A549 (cell line): ENCODE measurements at regions not wholly inside any gene's neighbourhood (a gene's known extent, or its start where the extent isn't known, plus 50 kb on each side); places are given as distances from the start of the nearest gene placed in this dataset.

ENCODE experiments used
- ATAC-seq, 2 experiments: fragments of 200-7000 bp in 1 of 2; fragments of >200 bp in 1 of 2; cut with Nextera tagmentation in 1 of 2; cut with Tn5 transposase in 1 of 2; 3 replicates each; pipeline versions ENCODE4 v1.8.0 to v1.9.1; 2018 to 2020; ENCODE audit warnings: mild to moderate bottlenecking in 1 of 2, moderate library complexity in 1 of 2
- CTCF ChIA-PET: fragments of 300-600 bp; sonication (Branson Sonifier 250); formaldehyde crosslinking; extraction: SDS; loops from one replicate; lab custom pipeline; 2021; ENCODE audit warnings: antibody characterized with exemption, inconsistent platforms; lab: Yijun Ruan, JAX
- POLR2A ChIA-PET: fragments of 350-600 bp; formaldehyde crosslinking; extraction: SDS; loops from one replicate; lab custom pipeline; 2021; ENCODE audit warnings: antibody characterized with exemption, inconsistent platforms; lab: Yijun Ruan, JAX
- DNase-seq, 2 experiments: peaks; one replicate each; pipeline versions ENCODE4 v3.0.0 to v3.0.0-alpha.2; 2011 to 2016; ENCODE audit warnings: low read depth in 1 of 2, low spot score in 1 of 2
- FAIRE-seq: peaks from 2 replicates; lab custom pipeline; 2011; peaks lifted over from hg19 to GRCh38; lab: Jason Lieb, UNC
- H3K27ac ChIP-seq, 2 experiments: fragments of >200 bp; sonication (Bioruptor Twin); formaldehyde crosslinking; 3 replicates each; pipeline ENCODE4 v1.5.1; 2016 to 2017
- H3K4me1 ChIP-seq: fragments of >200 bp; sonication (Bioruptor Twin); formaldehyde crosslinking; 3 replicates; pipeline ENCODE4 v1.6.1; 2016
- H3K4me2 ChIP-seq: fragments of >200 bp; sonication (Bioruptor Twin); formaldehyde crosslinking; 3 replicates; pipeline ENCODE4 v1.6.1; 2016
- H3K4me3 ChIP-seq: fragments of >200 bp; sonication (Bioruptor Twin); formaldehyde crosslinking; 3 replicates; pipeline ENCODE4 v1.5.1; 2016
- H3K9me3 ChIP-seq: fragments of >200 bp; sonication (Bioruptor Twin); formaldehyde crosslinking; 3 replicates; pipeline ENCODE4 v1.6.1; 2016
- ATOH8 ChIP-seq: fragments of 250-450 bp; sonication (Bioruptor Pico); IDR thresholded peaks from 2 replicates; pipeline ENCODE4 v1.5.0; 2020; ENCODE audit warnings: low read depth, mild to moderate bottlenecking, moderate library complexity
- BCL3 ChIP-seq: fragments of >200 bp; sonication (Bioruptor Twin); formaldehyde crosslinking; IDR thresholded peaks from 3 replicates; pipeline ENCODE4 v1.6.1; 2016
- BHLHE40 ChIP-seq: IDR thresholded peaks from 2 replicates; pipeline ENCODE4 v1.6.1; 2012; ENCODE audit warnings: low read depth, low read length, inconsistent platforms
- CBX8 ChIP-seq: fragments of 200-600 bp; sonication (generic); IDR thresholded peaks from 2 replicates; pipeline ENCODE4 v1.6.1; 2016
- CHD2 ChIP-seq: fragments of 150-350 bp; IDR thresholded peaks from 2 replicates; pipeline ENCODE4 v1.6.1; 2014; ENCODE audit warnings: low read length; ENCODE audit not compliant: partially characterized antibody
- CHD4 ChIP-seq: fragments of 200-600 bp; sonication (generic); IDR thresholded peaks from 2 replicates; pipeline ENCODE4 v1.6.1; 2016; ENCODE audit warnings: antibody characterized with exemption, mild to moderate bottlenecking, borderline replicate concordance
- EHMT2 ChIP-seq: fragments of 200-600 bp; sonication (generic); IDR thresholded peaks from 2 replicates; pipeline ENCODE4 v1.6.1; 2016; ENCODE audit warnings: antibody characterized with exemption, low read depth, mild to moderate bottlenecking, moderate library complexity
- EP300 ChIP-seq, 2 experiments: fragments of >200 bp; sonication (Bioruptor Twin); formaldehyde crosslinking; IDR thresholded peaks; 2 replicates in 1 of 2; 3 replicates in 1 of 2; pipeline ENCODE4 v1.6.1; 2016 to 2017
- GATA3 ChIP-seq: IDR thresholded peaks from 2 replicates; pipeline ENCODE4 v1.6.1; 2012; ENCODE audit warnings: borderline replicate concordance
- HMGXB4 ChIP-seq: fragments of 250-450 bp; sonication (Bioruptor Pico); IDR thresholded peaks from 2 replicates; pipeline ENCODE4 v1.5.0; 2021; ENCODE audit warnings: mild to moderate bottlenecking, moderate library complexity, borderline replicate concordance
- HOXB13 ChIP-seq: fragments of 250-450 bp; sonication (Bioruptor Pico); IDR thresholded peaks from 2 replicates; pipeline ENCODE4 v1.5.0; 2020; ENCODE audit warnings: low read depth, mild to moderate bottlenecking, moderate library complexity
- JUN ChIP-seq, 2 experiments: fragments of >200 bp; sonication (Bioruptor Twin); formaldehyde crosslinking; IDR thresholded peaks; 2 replicates in 1 of 2; 3 replicates in 1 of 2; pipeline ENCODE4 v1.6.1; 2016 to 2017
- MAFK ChIP-seq: fragments of 450-650 bp; IDR thresholded peaks from 2 replicates; pipeline ENCODE4 v1.6.1; 2014; ENCODE audit not compliant: partially characterized antibody
- MAX ChIP-seq: IDR thresholded peaks from 2 replicates; pipeline ENCODE4 v1.6.1; 2012
- MYC ChIP-seq: IDR thresholded peaks from 2 replicates; pipeline ENCODE4 v1.6.1; 2012; ENCODE audit warnings: mild to moderate bottlenecking, inconsistent platforms, low read length, improper control_type of control experiment, borderline replicate concordance
- NPAS2 ChIP-seq: fragments of 250-450 bp; sonication (Bioruptor Pico); IDR thresholded peaks from 2 replicates; pipeline ENCODE4 v1.8.0; 2022; ENCODE audit warnings: mild to moderate bottlenecking, moderate library complexity, borderline replicate concordance
- POLR2AphosphoS2 ChIP-seq: conservative IDR thresholded peaks from 2 replicates; pipeline ENCODE4 v1.6.1; 2012; ENCODE audit warnings: low read length, improper control_type of control experiment, inconsistent platforms
- RCOR1 ChIP-seq: fragments of 150-350 bp; IDR thresholded peaks from 2 replicates; pipeline ENCODE4 v1.6.1; 2014; ENCODE audit warnings: antibody characterized with exemption, low read length, low read depth
- REST ChIP-seq: fragments of 200-600 bp; sonication (generic); IDR thresholded peaks from 2 replicates; pipeline ENCODE4 v1.6.1; 2016; ENCODE audit warnings: antibody characterized with exemption, mild to moderate bottlenecking, moderate library complexity
- RFX5 ChIP-seq: fragments of 450-650 bp; IDR thresholded peaks from 2 replicates; pipeline ENCODE4 v1.7.1; 2014; ENCODE audit warnings: antibody characterized with exemption, mild to moderate bottlenecking, moderate library complexity
- RNF2 ChIP-seq: fragments of 200-600 bp; sonication (generic); IDR thresholded peaks from 2 replicates; pipeline ENCODE4 v1.6.1; 2016; ENCODE audit warnings: low read depth, mild to moderate bottlenecking, antibody characterized with exemption, moderate library complexity, borderline replicate concordance
- TFCP2L1 ChIP-seq: fragments of 250-450 bp; sonication (Bioruptor Pico); IDR thresholded peaks from 2 replicates; pipeline ENCODE4 v1.5.0; 2021; ENCODE audit warnings: mild to moderate bottlenecking
- TP53 ChIP-seq: fragments of 250-450 bp; sonication (Bioruptor Pico); IDR thresholded peaks from 2 replicates; pipeline ENCODE4 v1.5.0; 2021; ENCODE audit warnings: mild to moderate bottlenecking, moderate library complexity
- USF2 ChIP-seq: fragments of 450-650 bp; IDR thresholded peaks from 2 replicates; pipeline ENCODE4 v1.6.1; 2014; ENCODE audit warnings: antibody characterized with exemption
- ZC3H11A ChIP-seq: fragments of 450-650 bp; IDR thresholded peaks from 2 replicates; pipeline ENCODE4 v1.6.1; 2014; ENCODE audit warnings: antibody characterized with exemption, mild to moderate bottlenecking
- ZNF302 ChIP-seq: fragments of 250-450 bp; sonication (Bioruptor Pico); IDR thresholded peaks from 2 replicates; pipeline ENCODE4 v1.9.0; 2021; ENCODE audit warnings: inconsistent platforms, mild to moderate bottlenecking, moderate library complexity
- ZSCAN20 ChIP-seq: fragments of 250-450 bp; sonication (Bioruptor Pico); IDR thresholded peaks from 2 replicates; pipeline ENCODE4 v1.8.0; 2022; ENCODE audit warnings: mild to moderate bottlenecking, moderate library complexity
- WGBS: methylation state at CpG from one replicate; pipeline ENCODE4 v1.1.6; 2017; ENCODE audit errors: missing lambda C conversion rate; 5-methylcytosine and 5-hydroxymethylcytosine counted together

- Histone ChIP-seq H3K9me3 (no peaks in the 10 kb centered on the region), H3K4me3 (no peak overlapping the region), H3K4me2 (no peak overlapping the region), H3K4me1 (no peaks in the 10 kb centered on the region), H3K27ac (no peak overlapping the region)
- TF ChIP-seq ZC3H11A (no peak), MYC (no peak), EP300 (IDR thresholded peaks at IDR 0.05) (no peak), ZNF302 (no peak), CHD2 (no peak), GATA3 (no peak), POLR2AphosphoS2 (no peak), ATOH8 (no peak), EHMT2 (no peak), HMGXB4 (CRISPR knock-in tag) (no peak), USF2 (no peak), HOXB13 (CRISPR knock-in tag) (no peak), MAFK (no peak), NPAS2 (CRISPR knock-in tag) (no peak), TP53 (CRISPR knock-in tag) (no peak)
- POLR2A ChIA-PET: no interaction called here
- ATAC-seq: no peak
- WGBS: 75% methylated on average over 2 of the region's 2 CpGs
- CTCF ChIA-PET: interaction anchor here (1.3 kb wide), 1 partner anchor 14 kb away, joined by 3 read pairs; no protein-coding TSS in a partner anchor
- no peak for DNase-seq
- no peak for FAIRE-seq
These were observed 126.5 kb downstream of the TMEM30B start for GRCh38 chr14:61154641-61155040.

GRCh38 chr14:61153914-61154545 is 127.1 kb downstream of the TMEM30B start:
- Histone ChIP-seq H3K4me1 (no peaks in the 10 kb centered on the region), H3K4me2 (no peak overlapping the region), H3K9me3 (no peaks in the 10 kb centered on the region)
- WGBS: 85% methylated on average over 8 of the region's 8 CpGs
- ATAC-seq: no peak
- ChIA-PET POLR2A (no interaction called here), CTCF (interaction anchor here (0.6 to 1.7 kb wide), 4 partner anchors 14 to 82 kb away, joined by 3 to 5 read pairs (median 3); no protein-coding TSS in a partner anchor)
- FAIRE-seq: no peak
- no peak for DNase-seq
- TF ChIP-seq CBX8 (no peak), JUN (IDR thresholded peaks at IDR 0.05) (no peak)
- TF ChIP-seq, all 56 proteins: peak for 0
- H3K27ac ChIP-seq: no peak overlapping the region
- no peak overlapping the region for H3K4me3 ChIP-seq

- POLR2A ChIA-PET: no interaction called here
- WGBS: 77% methylated on average over 3 of the region's 3 CpGs
- DNase-seq (no peak), ATAC-seq (no peak), FAIRE-seq (no peak)
- H3K4me3 ChIP-seq: no peak overlapping the region
- H3K27ac ChIP-seq: no peak overlapping the region
- CTCF ChIA-PET: interaction anchor here (0.6 to 1.7 kb wide), 4 partner anchors 12 to 82 kb away, joined by 3 to 5 read pairs (median 3); no protein-coding TSS in a partner anchor
- H3K4me2 ChIP-seq: no peak overlapping the region
- H3K9me3 ChIP-seq: no peaks in the 10 kb centered on the region
- no peaks in the 10 kb centered on the region for H3K4me1 ChIP-seq
- TF ChIP-seq RNF2: no peak
- TF ChIP-seq MAX: no peak
- no peak for TF ChIP-seq ZSCAN20
- no peak for TF ChIP-seq TFCP2L1 (CRISPR knock-in tag)
- TF ChIP-seq REST: no peak
- no peak for TF ChIP-seq JUN (IDR thresholded peaks at IDR 0.05)
- TF ChIP-seq RFX5: no peak
- no peak for TF ChIP-seq ZC3H11A
- TF ChIP-seq MYC: no peak
- no peak for TF ChIP-seq BHLHE40
- TF ChIP-seq CHD4: no peak
- TF ChIP-seq RCOR1: no peak
- TF ChIP-seq BCL3: no peak
These were observed 127.7 kb downstream of the TMEM30B start for GRCh38 chr14:61153431-61153830.
